GM19238 (cell line): ENCODE measurements at regions not wholly inside any gene's neighbourhood (a gene's known extent, or its start where the extent isn't known, plus 50 kb on each side); places are given as distances from the start of the nearest gene placed in this dataset.
"Not testable (repeated sequence)": the region's sequence is repeated elsewhere in the genome, so short reads cannot be mapped to it uniquely, and the experiment has no call there.

ENCODE experiments used
- DNase-seq: peaks from one replicate; pipeline ENCODE4 v3.0.0; 2011; ENCODE audit warnings: low spot score; ENCODE audit not compliant: insufficient read length

DNA sequence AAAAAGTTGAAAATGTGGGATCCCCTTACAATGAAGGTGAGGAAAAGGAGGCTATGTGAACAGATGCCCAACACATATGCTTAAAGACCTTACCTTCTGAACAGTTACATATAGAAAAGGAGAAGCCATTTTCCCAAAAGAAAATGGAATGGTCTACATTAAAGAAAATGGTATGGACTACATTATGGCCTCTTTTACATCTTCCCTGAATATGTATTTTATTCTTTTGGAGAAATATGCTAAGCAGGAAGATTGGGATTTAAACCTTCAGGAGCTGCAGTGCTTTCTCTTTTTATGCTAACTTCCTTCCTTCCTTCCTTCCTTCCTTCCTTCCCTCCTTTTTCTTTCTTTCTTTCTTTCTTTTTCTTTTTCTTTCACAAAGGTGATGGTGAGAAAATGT, 155.4 kb downstream of the SEC23IP start:
- no peak for DNase-seq

DNA sequence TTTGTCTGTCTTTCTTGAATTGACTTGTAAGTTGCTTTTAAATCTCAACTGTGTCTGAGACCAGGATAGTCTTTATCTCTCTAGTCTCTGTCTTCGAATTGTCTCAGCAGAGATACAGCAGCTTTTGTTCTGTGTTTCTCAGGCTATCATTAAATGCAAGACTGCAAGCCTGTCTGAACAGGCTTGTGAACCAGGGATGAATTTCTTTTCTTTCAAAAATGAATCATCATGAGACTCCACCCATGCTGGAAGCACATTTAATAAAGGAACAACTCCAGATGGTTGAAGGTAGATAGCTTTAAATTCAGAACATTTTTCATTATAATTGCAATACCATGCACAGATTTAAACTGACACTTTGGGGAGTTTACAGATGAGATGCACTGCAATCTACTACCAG, 155.9 kb downstream of the SEC23IP start:
- DNase-seq: no peak

DNA sequence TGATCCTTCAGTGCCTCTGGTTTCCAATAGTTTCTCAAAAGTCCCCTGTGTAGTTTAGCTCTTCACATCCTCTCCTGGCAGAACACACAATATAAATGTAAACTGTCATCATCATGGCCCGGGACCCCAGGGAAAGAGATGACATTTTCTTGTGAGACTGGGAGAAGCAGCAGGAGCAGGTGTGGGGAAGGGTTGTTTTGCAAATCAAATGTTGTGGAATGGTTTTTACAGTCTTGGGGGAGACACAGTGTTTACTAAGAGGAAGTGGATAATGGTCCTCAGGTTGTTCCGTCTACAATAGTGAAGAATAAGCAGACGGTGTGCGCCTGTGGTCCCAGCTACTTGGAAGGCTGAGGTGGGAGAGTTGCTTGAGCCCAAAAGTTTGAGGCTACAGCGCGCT, 159.1 kb downstream of the SEC23IP start:
- no peak for DNase-seq

DNA sequence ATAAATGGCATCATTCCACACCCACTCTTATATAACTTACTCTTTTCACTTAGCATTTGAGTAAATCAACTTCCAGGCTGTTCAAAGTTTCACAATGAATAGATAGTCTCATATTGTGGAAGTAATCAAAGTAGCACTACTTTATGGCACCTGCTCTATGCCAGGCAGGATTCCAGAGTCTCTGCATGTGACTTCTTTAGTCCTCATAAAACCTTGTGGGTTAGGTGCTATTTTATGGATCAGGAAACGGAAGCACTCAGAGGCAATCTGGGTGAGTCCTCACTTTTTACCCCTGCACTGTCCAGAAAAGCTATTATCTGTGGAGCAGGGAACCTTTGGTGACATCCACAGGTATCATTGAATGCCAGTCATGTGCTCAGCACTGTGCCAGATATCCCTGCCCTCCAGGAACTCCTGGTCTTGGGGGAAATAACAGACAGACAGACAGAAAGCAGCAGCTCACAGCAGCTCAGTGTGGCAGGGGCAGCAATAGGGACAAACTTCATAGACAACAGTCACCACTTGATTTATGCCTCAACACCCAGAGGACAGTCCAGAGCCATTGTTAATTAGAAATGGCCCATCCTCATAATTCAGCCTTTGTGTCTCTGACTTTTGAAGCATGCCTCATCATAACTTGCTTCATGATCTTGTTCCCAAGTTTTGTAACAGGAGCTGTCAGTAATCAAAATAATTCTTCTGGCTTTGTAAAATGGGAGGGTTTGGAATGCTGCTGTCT, 160.6 kb downstream of the SEC23IP start:
- no peak for DNase-seq

DNA sequence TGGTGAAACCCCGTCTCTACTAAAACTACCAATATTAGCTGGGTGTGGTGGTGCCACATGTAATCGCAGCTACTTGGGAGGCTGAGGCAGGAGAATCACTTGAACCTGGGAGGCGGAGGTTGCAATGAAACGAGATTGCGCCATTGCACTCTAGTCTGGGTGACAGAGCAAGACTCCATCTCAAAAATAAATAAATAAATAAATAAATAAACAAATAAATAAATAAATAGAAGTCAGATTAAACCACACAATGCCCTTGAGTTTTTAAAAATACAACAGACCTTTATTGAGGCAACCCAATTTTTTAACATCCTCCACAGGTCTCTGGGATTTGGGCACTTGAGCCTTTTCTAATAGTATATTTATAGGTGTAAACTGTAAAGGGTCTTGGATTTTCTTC, 167.3 kb downstream of the SEC23IP start:
- DNase-seq: not testable (repeated sequence)

DNA sequence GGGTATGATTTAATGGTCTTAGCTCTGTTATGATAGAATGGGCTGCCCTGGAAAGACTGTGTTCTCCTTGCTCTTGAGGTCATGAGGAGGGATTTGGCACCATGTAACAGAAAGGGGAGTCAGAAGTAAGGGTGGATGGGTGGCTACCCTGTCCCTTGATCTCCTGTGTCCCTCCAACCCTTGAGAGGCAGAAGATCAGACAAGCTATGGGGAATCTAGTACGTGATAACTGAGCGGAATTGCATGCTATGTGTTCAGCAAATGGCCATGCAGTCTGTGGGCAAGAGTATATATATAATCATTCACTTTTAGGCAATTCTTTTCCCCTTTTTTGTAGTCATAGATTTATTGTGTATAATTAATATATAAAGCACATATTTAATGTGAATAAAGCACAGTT, 174.9 kb downstream of the SEC23IP start:
- no peak for DNase-seq

DNA sequence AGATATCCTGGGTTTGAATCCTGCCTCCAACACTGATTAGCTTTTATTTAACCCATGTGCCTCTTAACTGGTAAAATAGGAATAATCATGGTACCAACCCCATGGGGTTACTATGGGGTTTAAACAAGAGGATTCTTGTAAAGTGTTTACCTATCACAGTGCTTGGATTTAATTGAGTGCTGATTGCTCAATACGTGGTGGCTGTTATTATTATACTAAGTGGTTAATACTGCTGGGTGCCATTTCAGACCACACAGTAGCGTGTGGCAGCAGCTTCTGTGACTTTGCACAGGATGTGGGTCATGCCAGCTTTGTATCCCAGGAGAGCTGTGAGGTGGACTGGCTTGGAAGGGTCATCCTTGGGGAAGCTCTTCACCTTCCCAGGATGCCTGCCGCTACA, 177.2 kb downstream of the SEC23IP start:
- DNase-seq: no peak

DNA sequence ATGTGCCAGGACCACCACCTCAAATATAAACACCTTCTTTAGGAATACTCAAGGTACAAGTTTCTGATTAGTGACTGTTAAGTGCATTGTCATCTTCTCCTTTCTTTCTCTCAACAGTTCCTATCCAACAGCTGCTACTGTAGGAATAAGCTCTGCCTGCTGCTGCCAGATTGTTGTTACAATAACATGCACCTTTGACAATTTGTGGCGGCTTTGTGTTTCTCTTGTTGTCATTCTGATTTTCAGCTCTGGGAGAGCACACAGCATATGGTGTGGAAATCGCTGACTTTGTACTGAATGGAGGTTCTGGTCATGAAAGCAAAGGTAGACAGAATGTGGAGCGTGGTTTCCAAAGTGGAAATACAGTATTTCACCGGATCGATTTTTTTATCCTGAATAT, 182.8 kb downstream of the SEC23IP start:
- DNase-seq: no peak

DNA sequence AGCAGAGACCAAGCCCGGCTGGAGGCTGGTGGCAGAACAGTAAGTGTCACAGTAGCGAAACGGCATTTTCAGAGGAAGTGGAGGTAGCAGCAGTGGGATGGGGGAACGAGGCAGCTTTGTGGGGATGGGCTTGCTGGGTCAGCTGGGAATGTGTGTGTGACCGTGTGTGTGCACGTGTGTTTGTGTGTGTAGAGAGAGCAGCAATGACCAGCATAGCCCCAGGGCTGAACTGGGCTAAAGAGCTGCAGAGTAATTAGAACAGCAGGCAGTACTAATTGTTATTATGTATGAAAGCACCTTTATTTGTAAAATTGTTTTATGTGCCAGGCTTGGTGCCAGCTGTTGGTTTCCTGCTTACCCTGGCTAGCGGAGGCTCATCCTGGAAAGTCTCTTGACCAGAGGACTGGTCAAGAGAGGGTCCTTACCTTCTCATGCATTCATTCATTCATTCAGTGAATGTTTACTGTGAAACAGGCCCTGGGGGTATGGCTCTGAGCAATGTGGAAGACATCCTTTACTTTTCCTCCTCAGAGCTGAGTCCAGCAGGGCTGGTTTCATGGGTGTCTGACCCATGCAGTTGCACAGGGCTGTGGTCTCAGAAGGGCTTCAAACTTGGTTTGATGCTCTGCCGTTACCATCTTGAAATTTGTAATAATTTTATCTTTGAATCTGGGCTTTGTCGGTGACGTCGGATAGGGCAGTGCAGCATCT, 184.6 kb downstream of the SEC23IP start:
- no peak for DNase-seq

DNA sequence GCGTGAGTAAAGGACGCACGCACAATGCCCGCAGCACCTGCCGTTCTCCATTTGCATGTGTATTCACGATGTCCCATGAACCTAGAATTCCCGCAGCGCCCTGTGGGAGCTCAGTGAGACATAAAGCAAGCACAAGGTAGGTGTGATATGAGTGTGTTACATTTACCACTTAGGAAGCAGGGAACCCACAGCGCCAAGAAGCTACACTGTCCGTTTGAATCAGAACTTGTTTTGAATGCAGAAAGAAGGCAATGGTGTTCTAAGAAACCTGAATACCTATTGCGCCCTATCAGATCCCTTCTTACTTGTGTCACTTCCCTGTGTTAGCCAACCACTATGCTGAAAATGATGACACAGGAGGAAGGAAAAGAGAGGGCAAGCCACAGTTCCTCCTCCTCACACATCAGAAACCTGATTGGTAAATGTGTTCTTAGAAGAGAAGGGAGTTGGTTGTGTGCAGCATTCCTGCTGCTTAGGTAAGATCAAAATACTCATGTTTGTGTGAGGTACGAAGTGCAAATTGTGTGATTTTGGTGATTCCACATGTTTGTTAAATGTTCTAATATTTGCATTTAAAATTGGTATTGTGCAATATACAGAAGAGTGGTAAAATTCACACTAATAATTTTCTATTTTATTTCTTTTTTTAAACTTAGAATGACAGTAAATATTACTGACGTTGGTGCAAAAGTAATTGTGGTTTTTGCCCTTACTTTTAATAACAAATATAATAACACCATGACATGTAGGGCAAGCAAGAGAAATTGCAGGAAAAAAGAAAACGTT, 185.4 kb downstream of the SEC23IP start:
- no peak for DNase-seq

DNA sequence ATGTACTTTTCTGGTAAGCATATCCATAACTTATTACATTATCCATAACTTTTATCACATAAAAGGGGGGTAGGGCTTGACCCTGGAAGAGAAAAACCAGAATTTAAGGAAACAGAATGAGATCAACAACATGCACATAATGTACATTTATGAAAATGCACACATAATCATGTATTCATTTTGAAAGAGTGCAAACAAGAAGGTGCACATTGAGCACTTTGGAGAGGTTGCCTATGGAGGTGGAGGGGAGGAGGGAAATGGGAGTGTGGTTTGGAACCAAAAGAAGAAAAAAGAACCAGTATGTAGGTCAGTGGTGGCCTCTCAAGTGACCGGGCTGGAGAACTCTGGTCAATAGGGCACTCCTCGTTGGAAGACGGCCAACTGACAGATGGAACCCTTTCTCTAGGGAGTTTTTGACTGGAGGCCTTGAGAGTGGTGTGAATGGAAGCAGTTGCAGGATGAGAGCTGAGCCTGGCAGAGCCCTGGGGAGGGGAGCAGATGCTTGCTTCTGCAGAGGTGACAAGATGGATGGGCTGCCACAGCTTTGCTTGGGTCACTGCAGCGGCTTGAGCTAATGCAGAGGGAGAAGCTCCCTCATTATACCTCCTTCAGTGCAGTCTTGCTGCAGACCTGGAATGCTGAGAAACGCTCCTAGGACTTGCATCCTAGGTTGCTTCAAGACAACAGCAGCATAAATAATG, 192.7 kb downstream of the SEC23IP start:
- no peak for DNase-seq

DNA sequence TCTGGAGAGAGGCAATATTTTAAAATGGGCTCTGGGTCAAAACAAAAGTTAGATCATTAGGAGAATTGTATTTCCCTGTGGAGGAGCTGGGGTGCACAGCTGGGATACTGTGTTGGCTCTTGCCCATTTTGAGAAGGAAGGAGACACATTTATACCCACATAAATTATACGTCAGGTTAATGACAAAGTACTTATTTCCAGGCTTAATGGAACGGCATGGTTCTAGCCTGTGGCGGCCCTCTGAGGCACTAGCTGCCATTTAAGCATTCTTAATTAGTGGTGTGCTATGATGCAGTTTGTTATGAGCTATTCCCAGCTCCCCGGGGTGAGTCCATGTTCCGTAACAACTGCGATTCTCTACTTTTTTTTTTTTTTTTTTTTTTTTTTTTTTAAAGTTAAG, 193.5 kb downstream of the SEC23IP start:
- DNase-seq: no peak

DNA sequence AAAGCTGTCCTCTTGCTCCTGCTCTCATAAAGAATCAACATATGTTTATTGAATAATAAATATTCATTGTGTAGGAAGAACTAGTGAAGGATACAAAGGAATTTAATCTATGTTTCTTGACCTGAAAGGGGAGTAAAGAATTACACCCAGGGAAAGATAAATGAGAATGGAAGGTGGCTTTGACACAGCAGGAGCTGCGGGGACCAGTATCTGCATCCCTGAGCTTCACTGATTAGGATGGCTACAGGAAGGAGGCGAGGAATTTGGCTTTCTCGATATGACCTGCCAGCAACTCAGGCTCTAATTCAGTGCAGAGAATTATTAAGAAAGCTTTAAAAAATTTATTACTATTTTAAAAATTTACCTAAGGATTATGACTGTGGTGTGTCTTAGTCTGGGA, 194.6 kb downstream of the SEC23IP start:
- DNase-seq: no peak

DNA sequence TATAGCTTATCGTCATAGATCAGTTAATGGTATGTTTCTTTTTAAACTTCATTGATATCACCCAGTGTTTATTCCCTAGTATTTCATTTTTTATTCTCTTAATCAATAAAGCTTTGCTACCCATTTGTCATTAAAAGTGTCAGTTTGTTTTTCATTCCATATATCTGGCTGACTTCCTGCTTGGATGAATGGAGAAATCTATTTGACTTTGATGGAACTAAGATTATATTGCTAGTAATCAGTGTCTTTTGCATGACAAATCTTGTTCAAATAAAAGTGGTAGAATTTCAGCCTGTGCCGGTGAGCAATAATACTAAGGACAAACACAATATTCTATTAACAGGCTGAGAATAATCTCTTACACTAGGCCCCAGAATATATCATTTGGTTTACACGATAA, 203.3 kb downstream of the SEC23IP start:
- DNase-seq: no peak

DNA sequence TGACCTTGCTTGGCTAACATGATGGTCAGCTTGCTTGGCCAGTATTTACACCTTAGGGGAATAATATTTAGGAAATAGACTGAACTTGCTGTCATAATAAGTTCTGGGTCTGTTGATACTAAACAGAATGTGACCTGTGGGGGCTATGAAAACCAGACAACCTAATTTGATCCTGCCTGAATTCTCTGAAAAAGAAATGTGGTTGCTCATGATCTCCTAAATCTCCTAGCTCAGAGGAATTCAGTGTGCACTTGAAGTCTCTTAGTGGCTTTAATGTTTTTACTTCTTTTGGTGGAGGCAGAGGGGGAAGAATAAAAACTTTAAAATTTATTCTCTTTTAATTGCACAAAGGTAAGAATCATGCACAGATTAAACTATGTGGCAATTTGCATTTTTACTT, 205.2 kb downstream of the SEC23IP start:
- DNase-seq: no peak

DNA sequence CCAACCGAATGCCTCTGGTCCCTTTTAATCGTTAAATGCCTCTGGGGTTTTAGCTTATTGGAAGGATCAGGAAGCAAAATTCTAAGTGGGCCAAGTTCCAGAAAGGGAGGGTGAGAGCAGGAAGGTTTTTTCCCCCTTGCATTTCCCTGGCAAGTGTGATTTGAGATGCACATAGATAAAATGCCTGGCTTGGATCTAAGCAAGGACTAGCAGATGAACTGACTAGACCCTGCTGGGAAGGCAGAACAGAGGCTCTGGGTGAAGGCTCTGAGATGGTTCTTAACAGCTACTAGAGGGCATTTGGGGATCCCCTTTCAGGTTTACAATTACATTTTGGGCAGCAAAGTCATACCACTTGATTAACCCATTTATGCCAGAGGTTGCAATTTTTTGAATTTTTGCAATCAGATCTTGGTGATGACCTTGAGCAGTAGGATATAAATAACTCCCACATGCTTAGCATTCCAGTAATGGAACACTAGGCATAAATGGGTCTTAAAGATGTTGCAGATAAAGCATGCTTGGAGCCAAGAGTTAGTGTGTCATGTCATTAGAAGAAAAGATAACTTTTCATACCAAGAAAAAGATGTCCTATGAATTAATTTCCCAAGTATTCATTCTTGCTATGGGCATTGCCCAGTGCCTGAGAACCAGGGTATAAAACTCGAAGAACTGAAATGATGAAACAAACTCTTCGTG, 205.9 kb downstream of the SEC23IP start:
- DNase-seq: no peak

DNA sequence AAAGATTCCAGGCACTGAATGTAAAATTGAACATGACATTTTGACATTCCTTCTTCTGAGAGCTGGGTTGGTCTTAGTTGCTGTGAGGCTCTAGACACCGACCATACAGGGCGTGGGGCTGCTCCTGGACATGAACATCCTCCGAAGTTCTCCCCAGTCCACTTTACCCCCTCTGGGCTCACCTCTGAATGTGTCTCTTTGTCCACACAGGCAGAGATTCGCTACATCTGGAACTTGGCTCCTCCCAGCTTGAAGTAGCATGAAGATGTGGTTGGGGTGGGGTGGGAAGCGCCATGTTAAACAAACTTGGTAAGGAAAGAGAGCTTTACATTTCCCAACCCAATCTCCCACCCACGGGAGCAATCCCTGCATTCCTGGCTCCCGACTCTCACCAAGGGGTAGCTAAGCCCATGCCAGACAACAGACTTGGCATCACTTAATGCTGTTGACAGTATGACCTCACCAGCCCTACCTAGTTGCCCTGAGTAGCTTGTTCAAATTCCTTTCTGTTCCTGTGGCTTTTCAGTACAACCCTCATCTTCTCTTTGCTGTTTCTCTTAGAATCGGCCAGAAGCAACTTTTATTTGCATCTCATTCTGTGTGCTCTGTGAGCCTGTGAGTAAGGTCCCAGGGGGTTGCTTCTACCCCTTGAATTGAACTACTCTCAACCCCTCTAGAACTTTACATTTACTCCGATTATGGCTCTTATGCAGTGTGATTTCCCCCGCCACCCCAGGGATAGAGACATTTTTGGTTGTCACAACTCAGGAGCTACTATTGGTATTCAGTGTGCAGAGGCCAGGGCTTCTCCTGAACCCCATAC, 211.4 kb downstream of the SEC23IP start:
- no peak for DNase-seq

DNA sequence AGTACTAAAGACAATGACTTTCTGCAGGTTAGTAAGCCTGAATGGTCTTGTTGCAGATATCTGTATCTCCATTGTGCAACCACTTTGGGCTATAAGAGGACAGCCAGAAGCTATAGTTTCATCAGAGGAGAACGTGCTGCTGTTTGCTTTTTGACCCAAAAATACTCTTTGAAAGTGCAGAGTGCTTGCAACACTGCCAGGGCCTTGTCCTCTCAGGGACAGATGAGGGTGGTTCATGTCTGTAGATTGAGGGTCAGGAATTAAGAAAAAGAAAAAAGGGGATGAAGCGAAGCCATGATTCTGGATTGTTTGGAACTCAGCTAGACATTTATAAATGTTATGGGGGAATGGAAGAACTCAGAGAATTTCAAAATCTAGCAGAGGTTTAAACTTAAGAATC, 212.5 kb downstream of the SEC23IP start:
- DNase-seq: no peak

DNA sequence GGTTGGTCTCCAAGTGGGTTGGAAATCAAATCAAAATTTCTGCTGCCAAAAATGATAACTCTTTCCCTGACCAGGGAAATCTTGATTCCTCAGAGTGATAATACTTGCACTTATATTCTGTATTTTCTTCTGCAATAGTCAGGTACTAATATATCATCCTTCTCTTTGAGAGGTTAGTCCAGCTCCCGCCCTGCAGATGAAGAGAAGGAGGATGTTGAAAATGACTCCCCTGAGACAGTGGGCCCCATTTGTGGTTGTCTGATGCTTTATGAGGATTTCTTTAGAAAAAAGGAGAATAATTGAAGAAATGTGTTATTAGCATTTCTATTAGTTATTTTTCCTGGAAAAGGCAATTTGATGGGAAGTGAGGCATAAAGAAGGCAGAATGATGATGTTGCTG, 213.0 kb downstream of the SEC23IP start:
- no peak for DNase-seq

DNA sequence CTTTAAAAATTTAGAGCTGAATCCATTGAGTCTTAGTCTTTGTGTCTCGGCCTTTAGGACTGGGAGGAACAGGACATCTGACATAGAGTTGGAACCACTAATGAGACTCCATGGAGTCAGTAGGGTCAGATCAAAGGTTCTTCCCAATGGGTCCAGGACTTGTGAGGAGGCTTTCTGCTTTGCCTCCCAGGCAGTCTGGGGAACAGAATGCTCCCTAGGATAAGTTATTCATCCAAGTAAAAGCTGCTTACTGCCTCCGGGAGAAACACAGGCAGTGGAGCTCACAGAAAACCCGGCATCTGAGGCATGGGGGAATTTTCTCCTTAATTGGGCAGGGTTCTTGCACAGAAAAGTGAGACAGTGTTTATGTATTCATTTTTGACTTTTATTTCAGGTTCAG, 216.4 kb downstream of the SEC23IP start:
- DNase-seq: no peak
